ENCODE measurements at regions not wholly inside any gene's neighbourhood (a gene's known extent, or its start where the extent isn't known, plus 50 kb on each side); places are given as distances from the start of the nearest gene placed in this dataset.

- H3K4me3 ChIP-seq (ENCODE audit: low read depth, low read length): no peak overlapping the region
- no peak for DNase-seq (ENCODE audit: low read depth)
- TF ChIP-seq MYC (IDR thresholded peaks at IDR 0.05; ENCODE audit: low read depth, low read length) (no peak), POLR2A (IDR thresholded peaks at IDR 0.05; ENCODE audit: extremely low read depth, insufficient read length) (no peak), CTCF (IDR thresholded peaks at IDR 0.05; ENCODE audit: low read depth, low read length) (no peak), MAX (IDR thresholded peaks at IDR 0.05; ENCODE audit: low read depth, low read length) (no peak)
Observed at GRCh38 chr3:21024563-21024962, 726.4 kb downstream of the ZNF385D start.

- no peak for DNase-seq (ENCODE audit: low read depth)
- H3K4me3 ChIP-seq (ENCODE audit: low read depth, low read length): no peak overlapping the region
- no peak for TF ChIP-seq POLR2A (IDR thresholded peaks at IDR 0.05; ENCODE audit: extremely low read depth, insufficient read length)
- TF ChIP-seq MAX (IDR thresholded peaks at IDR 0.05; ENCODE audit: low read depth, low read length): no peak
- TF ChIP-seq CTCF (IDR thresholded peaks at IDR 0.05; ENCODE audit: low read depth, low read length): no peak
- no peak for TF ChIP-seq MYC (IDR thresholded peaks at IDR 0.05; ENCODE audit: low read depth, low read length)
Observed at GRCh38 chr3:21020681-21021080, 730.3 kb downstream of the ZNF385D start.

- TF ChIP-seq MAX (IDR thresholded peaks at IDR 0.05; ENCODE audit: low read depth, low read length) (no peak), MYC (IDR thresholded peaks at IDR 0.05; ENCODE audit: low read depth, low read length) (no peak), CTCF (IDR thresholded peaks at IDR 0.05; ENCODE audit: low read depth, low read length) (no peak), POLR2A (IDR thresholded peaks at IDR 0.05; ENCODE audit: extremely low read depth, insufficient read length) (no peak)
- no peak overlapping the region for H3K4me3 ChIP-seq (ENCODE audit: low read depth, low read length)
- DNase-seq (ENCODE audit: low read depth): no peak
Observed at GRCh38 chr3:21020043-21020442, 731.0 kb downstream of the ZNF385D start.

- peak; percentile 15 for DNase-seq (ENCODE audit: low read depth)
- H3K4me3 ChIP-seq (ENCODE audit: low read depth, low read length): no peak overlapping the region
- no peak for TF ChIP-seq MAX (IDR thresholded peaks at IDR 0.05; ENCODE audit: low read depth, low read length)
- TF ChIP-seq MYC (IDR thresholded peaks at IDR 0.05; ENCODE audit: low read depth, low read length): no peak
- TF ChIP-seq CTCF (IDR thresholded peaks at IDR 0.05; ENCODE audit: low read depth, low read length): peak; percentile 42
- TF ChIP-seq POLR2A (IDR thresholded peaks at IDR 0.05; ENCODE audit: extremely low read depth, insufficient read length): no peak
Observed at GRCh38 chr3:21017115-21017852, 733.7 kb downstream of the ZNF385D start.

- no peak for DNase-seq (ENCODE audit: low read depth)
- no peak overlapping the region for H3K4me3 ChIP-seq (ENCODE audit: low read depth, low read length)
- TF ChIP-seq MAX (IDR thresholded peaks at IDR 0.05; ENCODE audit: low read depth, low read length) (no peak), MYC (IDR thresholded peaks at IDR 0.05; ENCODE audit: low read depth, low read length) (no peak), POLR2A (IDR thresholded peaks at IDR 0.05; ENCODE audit: extremely low read depth, insufficient read length) (no peak), CTCF (IDR thresholded peaks at IDR 0.05; ENCODE audit: low read depth, low read length) (no peak)
Observed at GRCh38 chr3:21013566-21013965, 737.4 kb downstream of the ZNF385D start.

All from NB4 (cell line).